HCT116 (cell line): ENCODE measurements at regions not wholly inside any gene's neighbourhood (a gene's known extent, or its start where the extent isn't known, plus 50 kb on each side); places are given as distances from the start of the nearest gene placed in this dataset.

ENCODE experiments used
- ATAC-seq: fragments of 200-7000 bp; cut with Tn5 transposase; 2 replicates; pipeline ENCODE4 v1.9.1; 2020; ENCODE audit warnings: mild to moderate bottlenecking, moderate library complexity
- BruUV-seq: library from RNA; stranded (reverse); fragments of 400-500 nt; replicated peaks from 2 replicates; lab custom pipeline; 2021; lab: Mats Ljungman, UMichigan
- CTCF ChIA-PET: fragments of 300-600 bp; sonication (Branson Sonifier 250); formaldehyde crosslinking; loops from one replicate; lab custom pipeline; 2021; ENCODE audit warnings: antibody characterized with exemption; lab: Charles Lee
- POLR2A ChIA-PET: fragments of 300-600, 350-600 bp; sonication (Branson Sonifier 250); formaldehyde crosslinking; loops from one replicate; lab custom pipeline; 2021; ENCODE audit warnings: antibody characterized with exemption; lab: Charles Lee
- RAD21 ChIA-PET, 2 experiments: fragments of 300-600 bp; sonication (Branson Sonifier 250); formaldehyde crosslinking; loops; one replicate each; lab custom pipeline; 2023; ENCODE audit warnings: low total read pairs in 2 of 2; ENCODE audit not compliant: uncharacterized antibody in 2 of 2, unreplicated experiment in 2 of 2, low non-redundant PET in 1 of 2; lab: Charles Lee
- DNase-seq: peaks from one replicate; pipeline ENCODE4 v3.0.0-alpha.2; 2010; ENCODE audit warnings: low read depth, low spot score
- H2AFZ ChIP-seq: fragments of 200-600 bp; shearing (Covaris generic), sonication (generic); 2 replicates; pipeline ENCODE4 v1.6.1; 2017; ENCODE audit warnings: low read depth, mixed run types, mixed read lengths, antibody characterized with exemption, low read length; ENCODE audit not compliant: poor library complexity, severe bottlenecking
- H3K27ac ChIP-seq: 2 replicates; pipeline ENCODE4 v1.5.1; 2012; ENCODE audit warnings: low read depth, low read length
- H3K27me3 ChIP-seq: fragments of 200-600 bp; sonication (generic); 2 replicates; pipeline ENCODE4 v1.6.1; 2016; ENCODE audit warnings: mixed run types, low read length, mixed read lengths; ENCODE audit not compliant: insufficient read depth
- H3K36me3 ChIP-seq, 2 experiments: fragments of 200-500 bp in 1 of 2; fragments of 200-600 bp in 1 of 2; sonication (Bioruptor generic) in 1 of 2; sonication (generic) in 1 of 2; 2 replicates each; pipeline versions ENCODE4 v1.5.1 to v1.6.1; 2014 to 2016; ENCODE audit warnings: low read length in 2 of 2, inconsistent platforms in 1 of 2, mixed read lengths in 1 of 2, mixed run types in 1 of 2; ENCODE audit not compliant: insufficient read depth in 2 of 2, control insufficient read depth in 1 of 2
- H3K4me1 ChIP-seq, 2 experiments: fragments of 200-600 bp in 1 of 2; sonication (generic) in 1 of 2; 2 replicates each; pipeline versions ENCODE4 v1.5.1 to v1.6.1; 2012 to 2017; ENCODE audit warnings: low read length in 2 of 2, inconsistent platforms in 1 of 2, mild to moderate bottlenecking in 1 of 2, mixed read lengths in 1 of 2, mixed run types in 1 of 2, moderate library complexity in 1 of 2; ENCODE audit not compliant: insufficient read depth in 2 of 2, control insufficient read depth in 1 of 2
- H3K4me2 ChIP-seq: fragments of 200-600 bp; sonication (generic); 2 replicates; pipeline ENCODE4 v1.6.1; 2017; ENCODE audit warnings: mixed run types, low read length, mixed read lengths
- H3K4me3 ChIP-seq, 2 experiments: fragments of 200-600 bp in 1 of 2; sonication (generic) in 1 of 2; replicated peaks in 1 of 2; 2 replicates each; pipeline ENCODE4 v1.5.1; 2011 to 2016; ENCODE audit warnings: low read length in 2 of 2, control low read depth in 1 of 2, low read depth in 1 of 2, mild to moderate bottlenecking in 1 of 2, mixed read lengths in 1 of 2, mixed run types in 1 of 2
- H3K79me2 ChIP-seq: fragments of 200-600 bp; sonication (generic); 2 replicates; pipeline ENCODE4 v1.6.1; 2017; ENCODE audit warnings: mild to moderate bottlenecking, mixed run types, low read length, moderate library complexity, mixed read lengths; ENCODE audit not compliant: insufficient read depth
- H3K9ac ChIP-seq: fragments of 200-600 bp; sonication (generic); 2 replicates; pipeline ENCODE4 v1.6.1; 2016; ENCODE audit warnings: low read length, mixed read lengths
- H3K9me2 ChIP-seq: fragments of 200-600 bp; sonication (generic), shearing (Covaris generic); 2 replicates; pipeline ENCODE4 v1.6.1; 2017; ENCODE audit warnings: mixed run types, mild to moderate bottlenecking, moderate library complexity; ENCODE audit not compliant: insufficient read depth
- H3K9me3 ChIP-seq, 2 experiments: fragments of 200-500 bp in 1 of 2; fragments of 200-600 bp in 1 of 2; sonication (Bioruptor generic) in 1 of 2; sonication (generic) in 1 of 2; 2 replicates each; pipeline ENCODE4 v1.6.1; 2014 to 2017; ENCODE audit warnings: low read length in 2 of 2, mixed read lengths in 2 of 2, inconsistent platforms in 1 of 2, low read depth in 1 of 2, mild to moderate bottlenecking in 1 of 2, mixed run types in 1 of 2, moderate library complexity in 1 of 2; ENCODE audit not compliant: control insufficient read depth in 1 of 2, insufficient read depth in 1 of 2
- H4K20me1 ChIP-seq: fragments of 200-600 bp; sonication (generic), shearing (Covaris generic); 2 replicates; pipeline ENCODE4 v1.6.1; 2017; ENCODE audit warnings: mixed run types, mild to moderate bottlenecking, moderate library complexity; ENCODE audit not compliant: insufficient read depth
- CEBPB ChIP-seq: IDR thresholded peaks from 2 replicates; pipeline ENCODE4 v1.6.1; 2012; ENCODE audit warnings: low read depth
- CTCF ChIP-seq, 3 experiments: fragments of 200-600 bp in 1 of 3; sonication (generic) in 1 of 3; IDR thresholded peaks in 2 of 3; conservative IDR thresholded peaks in 1 of 3; 2 replicates each; pipeline ENCODE4 v1.5.1; 2012 to 2017; ENCODE audit warnings: low read depth in 2 of 3, low read length in 2 of 3, antibody characterized with exemption in 1 of 3, borderline replicate concordance in 1 of 3, control low read depth in 1 of 3, mild to moderate bottlenecking in 1 of 3, mixed read lengths in 1 of 3, mixed run types in 1 of 3, moderate library complexity in 1 of 3; ENCODE audit not compliant: insufficient read depth in 1 of 3
- EGR1 ChIP-seq: IDR thresholded peaks from 2 replicates; pipeline ENCODE4 v1.6.1; 2012; ENCODE audit warnings: low read depth
- ELF1 ChIP-seq: IDR thresholded peaks from 2 replicates; pipeline ENCODE4 v1.6.1; 2012; ENCODE audit warnings: low read depth, borderline replicate concordance
- FOSL1 ChIP-seq: IDR thresholded peaks from 2 replicates; pipeline ENCODE4 v1.6.1; 2012; ENCODE audit warnings: low read depth
- JUND ChIP-seq: IDR thresholded peaks from 2 replicates; pipeline ENCODE4 v1.6.1; 2012
- POLR2A ChIP-seq: IDR thresholded peaks from 2 replicates; pipeline ENCODE4 v1.7.0; 2011; ENCODE audit warnings: borderline replicate concordance; ENCODE audit not compliant: insufficient read depth, insufficient read length; ENCODE audit errors: extremely low read depth
- POLR2AphosphoS5 ChIP-seq: IDR thresholded peaks from 2 replicates; pipeline ENCODE4 v1.6.1; 2011; ENCODE audit warnings: mild to moderate bottlenecking, low read depth, low read length, moderate library complexity
- RAD21 ChIP-seq: IDR thresholded peaks from 2 replicates; pipeline ENCODE4 v1.6.1; 2012; ENCODE audit warnings: low read depth, mild to moderate bottlenecking
- REST ChIP-seq: IDR thresholded peaks from 2 replicates; pipeline ENCODE4 v1.6.1; 2012; ENCODE audit warnings: low read depth
- SIN3A ChIP-seq: IDR thresholded peaks from 2 replicates; pipeline ENCODE4 v1.6.1; 2012; ENCODE audit warnings: low read depth
- SP1 ChIP-seq: IDR thresholded peaks from 2 replicates; pipeline ENCODE4 v1.6.1; 2012; ENCODE audit warnings: low read depth
- SRF ChIP-seq: IDR thresholded peaks from 2 replicates; pipeline ENCODE4 v1.6.1; 2012; ENCODE audit warnings: low read depth
- TCF7L2 ChIP-seq: IDR thresholded peaks from 2 replicates; pipeline ENCODE4 v1.7.0; 2011; ENCODE audit warnings: borderline replicate concordance, inconsistent platforms; ENCODE audit not compliant: insufficient read depth, insufficient read length; ENCODE audit errors: extremely low read depth
- YY1 ChIP-seq: IDR thresholded peaks from 2 replicates; pipeline ENCODE4 v1.6.1; 2011; ENCODE audit warnings: low read length, low read depth, moderate library complexity, mild to moderate bottlenecking; ENCODE audit not compliant: insufficient replicate concordance; ENCODE audit errors: extremely low read depth
- ZBTB33 ChIP-seq: IDR thresholded peaks from 2 replicates; pipeline ENCODE4 v1.6.1; 2011; ENCODE audit warnings: mild to moderate bottlenecking, low read length, moderate library complexity; ENCODE audit not compliant: insufficient replicate concordance; ENCODE audit errors: extremely low read depth
- ZFX ChIP-seq: fragments of 450-650 bp; IDR thresholded peaks from 2 replicates; pipeline ENCODE4 v1.6.1; 2017
- ZNF274 ChIP-seq: fragments of 200-500 bp; sonication (Bioruptor generic); IDR thresholded peaks from 2 replicates; pipeline ENCODE4 v1.6.1; 2014; ENCODE audit warnings: mild to moderate bottlenecking, low read depth, low read length, inconsistent platforms
- intact Hi-C: fragments of 100-400 bp; cut with micrococcal nuclease; formaldehyde crosslinking; loops from 2 replicates; pipeline ENCODE4 v1.10.0; 2022
- TF ChIP-seq, protein P1 (sequence below): IDR thresholded peaks from 2 replicates; pipeline ENCODE4 v1.6.1; 2012
- TF ChIP-seq, protein P2 (sequence below): IDR thresholded peaks from 2 replicates; pipeline ENCODE4 v1.6.1; 2012

GRCh38 chr2:185891804-185892411 is 153.3 kb downstream of the FSIP2 start:
- BruUV-seq: no TSS peak
- RAD21 ChIA-PET: no interaction called here
- Histone ChIP-seq H3K27me3 (no peaks in the 10 kb centered on the region), H3K36me3 (no peaks in the 10 kb centered on the region)
- TF ChIP-seq SRF (no peak), TCF7L2 (no peak), POLR2A (no peak), SP1 (no peak), RAD21 (no peak), FOSL1 (no peak), CEBPB (no peak), POLR2AphosphoS5 (no peak), ZBTB33 (no peak), YY1 (no peak), REST (no peak), JUND (no peak), ELF1 (no peak), EGR1 (no peak), SIN3A (no peak), ZFX (no peak), ZNF274 (no peak), CTCF (IDR thresholded peaks at IDR 0.05 in 2 of 3, conservative IDR thresholded peaks at IDR 0.05 in 1 of 3; ENCODE audit: borderline replicate concordance in 1 of 3, insufficient read depth in 1 of 3, low read depth in 2 of 3, low read length in 2 of 3) (no peak)
- TF ChIP-seq, protein P1, sequence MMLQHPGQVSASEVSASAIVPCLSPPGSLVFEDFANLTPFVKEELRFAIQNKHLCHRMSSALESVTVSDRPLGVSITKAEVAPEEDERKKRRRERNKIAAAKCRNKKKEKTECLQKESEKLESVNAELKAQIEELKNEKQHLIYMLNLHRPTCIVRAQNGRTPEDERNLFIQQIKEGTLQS: no peak
- TF ChIP-seq, protein P2, sequence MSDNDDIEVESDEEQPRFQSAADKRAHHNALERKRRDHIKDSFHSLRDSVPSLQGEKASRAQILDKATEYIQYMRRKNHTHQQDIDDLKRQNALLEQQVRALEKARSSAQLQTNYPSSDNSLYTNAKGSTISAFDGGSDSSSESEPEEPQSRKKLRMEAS: no peak
- TF ChIP-seq, all 23 proteins: peak for 0
- no peaks in the 10 kb centered on the region for H3K9me3 ChIP-seq
- H3K4me1 ChIP-seq: no peaks in the 10 kb centered on the region
- no peaks in the 10 kb centered on the region for H3K79me2 ChIP-seq
- H3K9ac ChIP-seq: no peak overlapping the region
- no peak overlapping the region for H2AFZ ChIP-seq
- H3K4me3 ChIP-seq: no peak overlapping the region
- ChIA-PET CTCF (no interaction called here), POLR2A (no interaction called here)
- no peaks in the 10 kb centered on the region for H3K9me2 ChIP-seq
- no peak overlapping the region for H3K27ac ChIP-seq
- ATAC-seq (no peak), DNase-seq (no peak)
- H3K4me2 ChIP-seq: no peak overlapping the region
- H4K20me1 ChIP-seq: no peaks in the 10 kb centered on the region
- intact Hi-C loops: no loop called here
